GM12872 (cell line): ENCODE measurements at regions not wholly inside any gene's neighbourhood (a gene's known extent, or its start where the extent isn't known, plus 50 kb on each side); places are given as distances from the start of the nearest gene placed in this dataset.

Experiments used
- CTCF ChIP-seq: IDR thresholded peaks from 3 replicates; pipeline ENCODE4 v1.5.1; 2011; ENCODE audit warnings: low read depth, mild to moderate bottlenecking, low read length, moderate library complexity; ENCODE audit not compliant: insufficient read depth

- no peak for TF ChIP-seq CTCF
Observed at GRCh38 chr6:106844930-106845329, 129.6 kb downstream of the CD24 start.

- TF ChIP-seq CTCF: no peak
Observed at GRCh38 chr6:106832766-106833510, 141.6 kb downstream of the CD24 start.

- no peak for TF ChIP-seq CTCF
Observed at GRCh38 chr6:106830930-106831329, 143.6 kb downstream of the CD24 start.

- TF ChIP-seq CTCF: no peak
Observed at GRCh38 chr6:106829451-106829850, 145.1 kb downstream of the CD24 start.

GRCh38 chr6:106827081-106827480, 147.4 kb downstream of the CD24 start:
- no peak for TF ChIP-seq CTCF

GRCh38 chr6:106825156-106825555, 149.4 kb downstream of the CD24 start:
- no peak for TF ChIP-seq CTCF

- TF ChIP-seq CTCF: no peak
Observed at GRCh38 chr6:106823732-106824351, 150.7 kb downstream of the CD24 start.
